HG03575 (cell line): ENCODE measurements at regions not wholly inside any gene's neighbourhood (a gene's known extent, or its start where the extent isn't known, plus 50 kb on each side); places are given as distances from the start of the nearest gene placed in this dataset.

Source experiments
- ATAC-seq: cut with Tn5 transposase; IDR thresholded peaks from one replicate; pipeline ENCODE4 v1.9.1; 2021; ENCODE audit not compliant: unreplicated experiment, insufficient number of reproducible peaks, low FRiP score; ENCODE audit errors: extremely low read depth

DNA sequence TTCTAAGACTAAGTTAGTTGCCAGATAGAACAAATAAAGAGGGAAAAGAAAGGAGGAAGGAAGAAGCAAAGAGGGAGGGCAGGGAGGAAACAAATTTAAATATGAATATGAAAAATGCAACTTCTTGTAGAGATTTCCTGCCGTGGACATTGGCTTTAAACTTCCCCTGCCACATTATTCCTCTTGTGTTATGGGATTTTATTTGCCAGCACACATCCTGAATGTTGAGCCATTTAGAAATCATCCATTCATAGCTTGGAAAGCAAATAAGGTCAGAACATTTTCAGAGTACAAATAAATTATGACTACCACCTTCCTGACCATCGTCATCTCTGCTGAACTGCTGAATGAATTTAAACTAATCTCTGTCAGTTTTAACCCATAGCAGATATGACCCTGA lies 911.9 kb upstream of the LRRN3 start:
- ATAC-seq = no peak

DNA sequence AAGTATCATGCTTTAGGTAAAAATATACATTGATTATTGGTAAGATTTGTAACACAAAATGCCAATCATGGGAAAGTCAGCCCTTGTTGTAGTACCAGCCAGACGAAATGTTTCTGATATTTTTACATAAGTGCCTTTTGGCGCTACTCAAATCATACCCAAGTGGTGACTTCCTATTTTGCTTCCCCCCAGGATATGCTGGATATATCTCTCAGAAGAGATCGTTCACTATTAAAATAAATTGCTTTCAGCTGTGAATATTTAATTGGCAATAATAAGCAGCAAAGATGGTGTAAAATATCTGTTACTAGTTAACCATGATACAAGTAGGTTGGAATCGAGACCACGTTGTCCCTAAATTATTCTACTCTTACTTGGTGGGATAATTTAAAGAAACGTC lies 909.2 kb upstream of the LRRN3 start:
- no peak for ATAC-seq

DNA sequence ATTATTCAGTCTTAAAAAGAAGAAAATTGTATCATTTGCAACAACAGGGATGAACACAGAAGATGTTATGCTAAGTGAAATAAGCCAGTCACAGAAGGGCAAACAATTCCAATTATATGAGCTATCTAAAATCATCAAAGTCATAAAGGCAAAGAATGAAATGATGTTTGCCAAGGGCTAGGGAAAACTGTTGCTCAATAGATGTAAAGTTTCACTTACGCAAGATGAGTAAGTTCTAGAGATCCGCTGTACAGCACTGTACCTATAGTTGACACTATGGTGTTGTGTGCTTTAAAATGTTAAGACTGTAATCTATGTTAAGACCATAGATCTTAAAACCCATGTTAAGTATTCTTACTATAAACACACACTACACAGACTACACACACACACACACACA lies 904.6 kb upstream of the LRRN3 start:
- no peak for ATAC-seq

DNA sequence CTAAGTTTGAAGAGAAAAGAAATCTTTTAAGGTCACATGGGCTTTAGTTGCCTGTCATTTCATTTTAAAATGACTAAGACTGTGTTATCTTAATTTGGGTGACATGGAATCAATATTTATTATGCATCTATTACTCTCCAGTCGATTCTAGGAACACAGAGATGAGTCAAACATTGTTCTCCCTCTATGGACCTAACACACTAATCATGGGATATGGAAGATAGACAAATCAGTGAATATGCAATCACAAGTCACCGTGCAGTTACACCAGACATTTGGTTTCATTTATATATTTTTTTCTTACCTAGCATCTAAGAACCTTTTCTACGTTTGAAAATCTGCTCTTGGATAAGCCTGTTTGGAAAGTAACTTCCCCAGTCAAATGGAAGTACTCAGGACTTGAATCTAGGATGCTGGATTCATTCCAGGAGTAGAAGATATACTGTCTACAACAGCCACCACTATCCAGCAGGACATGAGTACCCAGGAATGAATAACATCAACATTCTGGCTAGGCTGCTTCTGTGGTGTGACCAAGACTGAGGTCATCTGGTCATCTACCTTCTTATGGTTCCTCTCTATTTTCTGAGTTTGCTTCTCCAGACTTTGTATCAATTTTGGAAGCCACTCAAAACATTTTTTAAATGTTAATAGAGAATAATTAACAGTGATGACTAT lies 902.9 kb upstream of the LRRN3 start:
- ATAC-seq = no peak

DNA sequence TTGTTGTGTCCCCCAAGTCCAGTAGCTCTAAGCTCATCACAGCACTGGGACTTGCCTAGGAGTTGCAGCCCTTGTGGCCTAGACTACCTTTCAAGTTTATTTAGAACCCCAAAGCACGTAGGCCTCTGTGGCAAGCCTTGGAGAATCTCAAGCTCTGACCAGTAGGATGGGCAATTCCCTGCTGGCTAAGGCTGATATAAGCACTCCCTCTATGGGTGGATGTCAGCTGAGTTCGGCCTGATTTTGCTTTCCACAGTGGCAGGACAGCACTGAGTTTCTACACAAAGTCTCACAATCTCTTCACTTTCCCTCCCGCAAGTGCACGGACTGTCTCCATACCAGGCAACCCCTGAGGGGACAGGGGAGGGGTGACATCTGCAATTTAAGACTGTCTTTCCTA lies 886.4 kb upstream of the LRRN3 start:
- no peak for ATAC-seq

DNA sequence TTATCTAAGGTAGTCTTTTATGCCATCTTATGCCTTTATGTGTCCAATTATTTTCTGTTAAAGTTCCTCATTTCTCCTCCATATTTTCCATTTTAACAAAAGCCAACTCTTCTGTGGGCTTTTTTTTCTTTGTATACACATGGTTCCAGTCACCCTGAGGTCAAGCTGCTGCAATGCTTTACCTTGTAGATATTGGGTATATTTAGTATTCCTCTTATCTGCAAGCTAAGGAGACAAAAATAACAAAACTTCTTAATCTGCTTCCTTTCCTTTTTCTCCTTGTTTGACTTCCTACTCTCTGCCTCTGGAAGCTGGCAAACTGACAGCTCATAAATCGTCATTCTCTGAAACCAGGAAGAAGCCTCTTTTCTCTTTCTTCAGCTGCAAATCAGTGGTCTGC lies 885.0 kb upstream of the LRRN3 start:
- ATAC-seq = no peak

DNA sequence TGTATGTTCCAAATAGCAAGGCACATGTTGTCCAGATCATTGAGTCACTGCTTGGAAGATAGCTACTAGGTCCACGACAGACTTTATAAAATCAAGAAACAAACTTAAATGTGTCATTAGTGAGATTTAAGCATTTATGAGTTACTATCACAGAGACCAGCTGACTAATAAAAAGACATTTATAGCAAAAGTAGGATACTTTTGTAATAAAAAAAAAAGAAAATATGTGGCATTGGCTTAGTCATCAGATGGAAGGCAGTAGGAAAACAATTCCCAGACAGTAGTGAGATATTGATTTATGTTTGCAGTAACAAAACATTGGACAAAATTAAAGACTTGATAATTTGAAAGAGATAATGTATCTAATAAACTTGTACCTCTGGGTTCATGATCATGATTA lies 881.0 kb upstream of the LRRN3 start:
- no peak for ATAC-seq

DNA sequence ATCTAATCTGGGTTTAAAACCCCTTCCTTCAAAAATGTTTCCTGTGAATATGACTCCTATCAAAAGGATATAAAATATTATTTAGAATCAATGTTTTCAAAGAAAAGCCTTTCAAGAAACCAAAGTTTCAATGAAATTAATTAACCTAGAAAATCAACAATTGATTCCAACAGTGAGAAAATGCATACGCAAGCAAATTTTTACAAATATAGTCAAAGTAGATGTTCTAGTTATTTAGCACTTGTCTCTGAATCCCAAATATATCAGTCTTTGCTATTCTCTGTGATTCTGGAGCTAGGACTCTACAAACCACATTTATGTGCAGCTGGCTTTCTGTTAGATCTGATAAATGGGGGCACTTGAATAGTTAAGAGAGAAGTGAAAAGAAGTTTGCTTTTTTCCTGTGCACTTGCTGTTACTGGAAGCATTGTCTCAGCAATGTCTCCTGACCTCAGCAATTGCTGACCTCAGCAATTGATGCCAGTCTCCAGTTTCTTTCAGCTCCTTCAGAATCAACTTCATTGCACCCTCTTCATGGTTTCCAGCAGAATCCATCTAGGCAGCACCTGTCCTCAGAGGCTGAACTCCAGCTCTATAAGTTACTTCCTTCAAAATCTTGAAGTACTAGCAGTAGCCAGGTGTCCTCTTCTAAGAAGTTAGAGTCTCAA lies 879.9 kb upstream of the LRRN3 start:
- no peak for ATAC-seq

DNA sequence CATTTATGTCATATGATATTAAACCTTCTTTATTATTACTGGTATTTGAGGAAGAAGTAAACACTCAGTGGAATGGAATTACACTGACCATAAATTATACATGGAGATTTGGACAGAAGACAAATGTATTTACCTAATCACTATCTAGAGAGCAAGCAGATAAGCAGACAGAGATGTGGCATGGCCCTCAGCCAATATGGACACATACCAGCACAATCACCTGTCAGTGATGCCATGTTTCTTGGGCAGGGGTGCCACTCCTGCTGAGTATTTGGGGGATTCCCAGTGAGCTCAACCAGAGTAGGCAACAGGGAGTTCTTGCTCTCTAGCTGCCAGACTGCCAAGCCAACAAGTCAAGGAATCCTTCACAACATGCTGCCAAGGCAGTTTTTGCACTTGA lies 866.3 kb upstream of the LRRN3 start:
- no peak for ATAC-seq

DNA sequence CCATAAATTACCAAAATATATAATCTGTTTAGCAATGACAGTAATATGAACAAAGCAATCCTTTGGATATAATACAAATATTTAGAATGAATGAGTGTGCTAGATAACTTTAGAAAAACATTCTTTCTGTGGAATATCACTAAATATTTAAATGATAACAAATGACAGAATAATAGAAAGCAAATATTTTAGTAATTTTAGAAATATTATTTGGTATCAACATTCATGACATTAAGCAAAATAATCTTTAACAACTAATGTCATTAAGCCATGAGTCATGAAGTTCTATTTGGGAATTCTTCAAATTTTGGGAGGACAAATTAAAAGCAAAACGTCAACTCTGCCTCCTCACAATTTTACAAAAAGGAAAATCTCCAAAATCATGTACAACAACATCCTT lies 844.8 kb upstream of the LRRN3 start:
- ATAC-seq = no peak

DNA sequence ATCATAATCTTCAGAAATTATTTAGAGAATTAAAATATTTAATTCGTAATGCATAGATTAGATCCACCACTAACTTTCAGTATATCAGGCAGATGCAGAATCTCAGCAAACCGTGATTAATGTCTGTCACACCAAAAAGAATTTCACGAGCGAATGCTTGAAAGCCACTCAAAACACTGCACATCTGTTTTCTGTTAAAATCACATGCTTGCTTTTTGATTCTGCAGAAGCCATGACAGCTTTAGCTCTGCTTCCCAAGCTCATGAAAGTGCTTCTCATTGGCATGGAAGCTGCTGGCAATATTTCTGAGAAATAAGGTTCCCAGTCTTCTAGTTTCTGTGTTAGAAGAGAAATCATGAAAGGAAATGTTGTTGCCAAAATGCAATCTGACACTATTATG lies 837.8 kb upstream of the LRRN3 start:
- ATAC-seq = no peak

DNA sequence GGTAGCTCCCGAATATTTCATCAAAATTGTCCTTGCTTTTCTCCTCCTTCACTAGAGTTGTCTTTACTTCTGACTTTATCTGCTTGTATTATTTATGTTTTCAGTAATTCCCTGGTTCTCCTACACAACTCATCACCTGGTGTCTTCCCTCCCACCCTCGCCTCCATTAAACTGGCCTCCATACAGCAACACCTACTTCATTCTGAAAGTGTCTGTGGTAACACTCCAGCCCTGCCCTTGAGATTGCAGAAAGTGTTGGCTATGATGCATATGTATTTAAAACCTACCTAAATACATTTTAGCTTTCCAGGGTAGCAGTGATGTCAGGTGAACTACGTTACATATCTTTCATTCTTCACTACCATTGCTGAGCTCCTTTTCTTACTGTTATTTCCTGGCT lies 833.3 kb upstream of the LRRN3 start:
- no peak for ATAC-seq

DNA sequence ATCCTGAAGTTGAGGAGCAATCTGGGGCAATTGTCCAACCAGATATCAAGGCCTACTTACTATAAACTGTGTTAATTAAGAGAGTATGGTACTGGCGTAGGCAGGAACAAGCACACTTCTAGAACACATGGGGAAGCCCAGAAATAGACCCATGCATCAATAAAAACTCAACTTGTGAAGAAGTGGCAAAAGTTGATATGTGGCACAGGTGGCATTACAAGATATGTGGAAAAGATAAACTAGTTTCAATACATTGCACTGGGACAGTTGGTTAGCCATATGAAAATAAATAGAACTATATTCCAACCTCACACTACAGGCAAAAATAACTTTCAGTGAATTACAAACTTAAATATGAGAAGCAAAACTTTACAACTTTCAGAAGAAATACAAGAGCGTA lies 828.7 kb upstream of the LRRN3 start:
- ATAC-seq = no peak

DNA sequence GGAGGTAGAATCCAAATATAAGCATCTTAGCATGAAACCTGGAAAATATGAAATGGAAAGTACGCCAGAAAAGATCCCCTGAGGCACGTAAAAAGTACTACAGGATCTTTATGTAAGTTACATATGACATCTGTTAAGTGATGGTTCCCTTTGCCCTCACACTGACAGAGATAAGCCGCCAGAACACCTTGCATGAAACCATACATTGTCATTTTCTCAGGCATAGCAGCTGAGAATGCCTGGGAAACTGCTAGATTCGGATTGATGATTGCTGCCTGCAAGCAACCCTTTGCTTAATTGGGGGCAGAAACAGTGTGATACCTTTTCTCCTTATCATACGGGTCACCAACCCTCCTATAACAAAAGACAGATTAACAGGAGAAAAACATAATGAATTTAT lies 826.6 kb upstream of the LRRN3 start:
- ATAC-seq = no peak

DNA sequence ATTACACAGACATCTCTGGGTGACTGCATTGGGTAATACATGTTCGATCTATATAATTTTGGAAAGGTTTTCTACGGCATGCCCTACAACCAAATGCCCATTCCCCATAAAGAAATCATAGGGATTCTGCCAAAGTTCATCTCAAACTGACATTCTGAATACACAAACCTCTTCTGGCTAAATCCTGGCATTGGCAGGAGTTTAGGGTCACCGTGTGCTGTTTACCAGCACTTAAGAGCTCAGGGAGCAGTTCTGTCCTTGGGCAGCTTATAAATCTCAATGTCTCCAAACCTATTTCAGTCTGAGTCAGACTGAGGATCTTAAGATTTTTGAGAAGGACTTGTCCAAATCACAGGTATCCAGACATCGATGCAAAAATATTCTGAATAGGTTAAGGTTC lies 809.6 kb upstream of the LRRN3 start:
- ATAC-seq = no peak

DNA sequence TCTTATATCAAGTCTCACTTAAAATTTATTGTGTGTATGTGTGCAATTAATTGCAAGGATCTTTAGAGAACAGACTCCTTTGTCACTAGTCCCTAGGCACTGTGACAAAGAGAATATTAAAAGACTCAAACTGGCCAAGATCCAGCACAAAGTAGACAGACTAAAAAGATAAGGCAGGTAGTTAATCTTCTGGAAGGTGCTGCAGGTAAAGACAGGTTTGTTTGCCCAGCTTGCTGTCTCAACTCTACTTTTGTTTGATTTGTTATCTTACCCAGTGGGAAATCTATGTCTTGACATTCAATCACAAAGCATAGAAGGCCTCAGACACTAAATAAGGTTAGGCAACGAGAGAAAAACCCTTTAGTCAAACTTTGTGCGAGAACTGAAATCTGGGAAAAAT lies 807.9 kb upstream of the LRRN3 start:
- no peak for ATAC-seq

DNA sequence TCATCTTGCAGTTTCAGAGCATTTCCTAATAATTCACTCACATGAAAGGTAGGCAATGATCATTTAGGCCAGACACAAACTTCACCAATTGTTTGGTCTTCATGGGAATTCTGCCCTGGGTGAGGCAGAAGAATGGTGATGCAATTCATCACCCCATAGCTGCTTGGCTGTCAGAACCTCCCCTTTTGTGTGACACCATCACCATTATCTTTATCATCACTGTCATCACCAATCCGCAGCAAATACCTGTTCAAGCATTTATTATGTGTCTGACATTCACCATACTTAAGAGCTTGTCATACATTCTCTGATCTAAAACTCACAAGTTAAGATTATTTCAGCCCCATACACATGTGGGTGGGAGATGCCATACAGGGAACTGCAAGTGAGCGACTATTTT lies 799.5 kb upstream of the LRRN3 start:
- ATAC-seq = no peak

DNA sequence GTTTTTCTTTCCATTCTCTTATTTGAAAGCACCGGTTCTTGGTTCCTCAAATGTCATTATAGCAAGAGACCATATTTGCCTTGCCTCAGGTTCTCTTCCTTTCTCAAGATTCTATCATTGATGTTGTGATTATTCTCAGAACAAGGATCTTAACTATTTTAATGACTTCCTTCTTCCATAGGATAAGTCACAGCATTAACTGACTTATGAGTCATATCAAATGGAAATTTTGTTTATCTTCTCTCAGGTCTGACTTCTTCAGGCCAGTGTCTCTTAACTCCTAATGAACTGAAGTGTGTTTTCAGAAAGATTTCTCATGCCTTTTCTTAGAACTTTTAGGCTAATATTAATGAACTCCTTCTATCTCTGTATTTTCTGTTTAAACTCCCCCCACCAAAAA lies 794.6 kb upstream of the LRRN3 start:
- no peak for ATAC-seq

DNA sequence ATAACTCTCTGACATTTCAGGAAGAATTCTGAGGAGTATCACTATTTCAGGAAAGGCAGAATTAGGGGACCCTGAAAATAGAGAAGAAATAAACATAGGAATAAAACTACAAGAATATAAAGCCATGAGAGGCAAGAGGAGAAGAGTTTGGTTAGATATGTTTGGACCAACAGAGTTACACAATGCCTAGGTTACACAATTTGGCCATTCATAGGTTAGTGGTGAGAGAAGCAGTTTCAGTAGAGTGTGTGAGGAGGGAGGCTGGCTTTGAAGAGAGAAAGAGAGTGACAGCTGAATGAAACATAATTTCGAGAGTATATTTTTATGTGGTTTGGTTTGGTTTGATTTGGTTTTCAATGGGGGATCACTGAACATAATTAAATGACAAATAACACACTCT lies 783.2 kb upstream of the LRRN3 start:
- ATAC-seq = no peak

DNA sequence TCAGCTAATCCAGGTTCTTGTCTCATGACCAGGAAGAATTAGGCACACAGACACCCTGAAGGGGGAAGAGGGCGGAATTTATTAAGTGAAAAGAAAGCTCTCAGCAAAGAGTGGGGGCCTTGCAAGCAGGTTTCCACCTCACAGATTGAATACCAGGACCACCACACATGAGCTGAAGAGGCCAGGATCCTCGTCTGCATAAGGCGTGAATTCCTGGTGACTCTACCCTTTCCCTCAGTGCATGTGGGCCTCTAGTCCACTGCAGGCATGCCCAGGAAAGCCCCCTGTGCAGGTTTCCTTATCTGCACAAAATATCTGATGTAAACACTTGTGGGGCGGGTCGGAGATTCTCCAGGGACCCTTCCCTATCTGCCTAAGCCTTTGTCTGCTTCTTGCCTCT lies 782.1 kb upstream of the LRRN3 start:
- no peak for ATAC-seq

DNA sequence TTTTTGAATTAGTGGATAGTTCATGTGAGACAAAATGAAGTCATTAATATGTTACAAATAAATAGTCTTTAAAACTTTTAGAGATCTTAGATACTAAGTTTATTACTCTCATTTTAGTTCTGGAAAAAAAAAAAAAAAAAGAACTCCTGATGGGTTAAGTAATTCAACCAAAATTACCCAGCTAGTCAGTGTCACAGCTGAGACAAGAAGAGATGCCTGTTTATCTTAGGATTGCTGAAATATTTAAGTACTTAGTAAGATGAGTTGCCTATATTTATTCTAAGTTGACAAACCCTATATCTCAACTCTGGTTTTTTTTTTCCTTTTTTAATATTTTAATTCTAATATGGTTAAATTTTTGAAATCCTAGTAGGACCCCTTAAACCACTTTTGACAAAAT lies 781.0 kb upstream of the LRRN3 start:
- no peak for ATAC-seq
